Right cardiac atrium (tissue), 5 donors: ENCODE measurements at regions not wholly inside any gene's neighbourhood (a gene's known extent, or its start where the extent isn't known, plus 50 kb on each side); places are given as distances from the start of the nearest gene placed in this dataset.
A peak's percentile ranks its signal among the peaks of the same experiment; 100 is the strongest.

Experiments
- ATAC-seq, 2 donors: fragments of 200-7000 bp; cut with Tn5 transposase; one replicate each; pipeline versions ENCODE4 v1.8.0 to v1.9.1; 2020; ENCODE audit warnings: moderate library complexity in 2 of 2, mild to moderate bottlenecking in 1 of 2
- DNase-seq, 3 donors: peaks; one replicate each; pipeline ENCODE4 v3.0.0-alpha.2; 2020
- H3K27ac ChIP-seq: one replicate; pipeline ENCODE4 v1.5.1; 2013; ENCODE audit warnings: mild to moderate bottlenecking, low read length, control low read depth, moderate library complexity
- H3K27me3 ChIP-seq: one replicate; pipeline ENCODE4 v1.6.1; 2013; ENCODE audit not compliant: control insufficient read depth, insufficient read depth
- H3K4me1 ChIP-seq: one replicate; pipeline ENCODE4 v1.6.1; 2013; ENCODE audit warnings: low read length; ENCODE audit not compliant: control insufficient read depth, insufficient read depth
- H3K4me3 ChIP-seq: one replicate; pipeline ENCODE4 v1.5.1; 2013; ENCODE audit warnings: low read length, control low read depth
- H3K9me3 ChIP-seq: one replicate; pipeline ENCODE4 v1.6.1; 2013; ENCODE audit warnings: low read length; ENCODE audit not compliant: control insufficient read depth
- WGBS: extraction: QIAGEN DNeasy Blood & Tissue Kit; methylation state at CpG from one replicate; pipeline ENCODE4 v1.1.7; 2013; 5-methylcytosine and 5-hydroxymethylcytosine counted together
- intact Hi-C, 4 donors: fragments of 100-400 bp; cut with DNase I; formaldehyde crosslinking; loops; one replicate each; pipeline versions ENCODE4 v1.11.0 to v1.14.0; 2022 to 2023
- donor health status: healthy with polysubstance abuse.
- donor health status: DM: no; HTN: yes; CAD: no.
- donor health status: DM: no; HTN: no; CAD: no.
- donor health status: DM: no; HTN: yes; CAD: no; lungs with severe emphysema.
- donor health status: DM: yes; HTN: yes; CAD: no.

GRCh38 chr21:28617300-28617699, 375.4 kb downstream of the LTN1 start:
- ATAC-seq (peak; percentile 55 to 76), DNase-seq (no peak)
- Histone ChIP-seq H3K4me3 (no peak overlapping the region), H3K4me1 (peaks cover 2% of the 10 kb centered on the region), H3K9me3 (no peaks in the 10 kb centered on the region), H3K27ac (no peak overlapping the region), H3K27me3 (no peaks in the 10 kb centered on the region)
- intact Hi-C loops: no loop called here
- WGBS: 82% methylated on average over 1 of the region's 1 CpG

- H3K4me3 ChIP-seq: no peak overlapping the region
- WGBS: 45% methylated on average over 3 of the region's 3 CpGs
These were observed 377.4 kb downstream of the LTN1 start for GRCh38 chr21:28615276-28615675.

GRCh38 chr21:28614791-28615190, 377.9 kb downstream of the LTN1 start:
- no peaks in the 10 kb centered on the region for H3K27me3 ChIP-seq
- DNase-seq: no peak
- no peak overlapping the region for H3K27ac ChIP-seq
- no peak for ATAC-seq
- peaks cover 2% of the 10 kb centered on the region for H3K4me1 ChIP-seq
- no peak overlapping the region for H3K4me3 ChIP-seq
- H3K9me3 ChIP-seq: no peaks in the 10 kb centered on the region
- 62% methylated on average over 2 of the region's 2 CpGs for WGBS
- intact Hi-C loops: no loop called here

More at GRCh38 chr21:28615276-28615675, 377.4 kb downstream of the LTN1 start:
- Histone ChIP-seq H3K27ac (no peak overlapping the region), H3K4me1 (peaks cover 2% of the 10 kb centered on the region), H3K9me3 (no peaks in the 10 kb centered on the region), H3K27me3 (no peaks in the 10 kb centered on the region)
- no peak for ATAC-seq
- DNase-seq: no peak
- intact Hi-C loops: no loop called here

- no peaks in the 10 kb centered on the region for H3K9me3 ChIP-seq
- no peak overlapping the region for H3K27ac ChIP-seq
- H3K4me1 ChIP-seq: peaks cover 3% of the 10 kb centered on the region
- H3K4me3 ChIP-seq: no peak overlapping the region
- no peaks in the 10 kb centered on the region for H3K27me3 ChIP-seq
- DNase-seq: peak in 1 of 3 donors; percentile 12
- intact Hi-C loops: no loop called here
- 89% methylated on average over 5 of the region's 5 CpGs for WGBS
- ATAC-seq: no peak
These were observed 384.0 kb downstream of the LTN1 start for GRCh38 chr21:28608646-28609045.

GRCh38 chr21:28607545-28607944, 385.1 kb downstream of the LTN1 start:
- Histone ChIP-seq H3K9me3 (no peaks in the 10 kb centered on the region), H3K27me3 (no peaks in the 10 kb centered on the region), H3K27ac (no peak overlapping the region), H3K4me3 (no peak overlapping the region), H3K4me1 (peaks cover 3% of the 10 kb centered on the region)
- no peak for DNase-seq
- ATAC-seq: no peak
- intact Hi-C loops: no loop called here
- WGBS: 82% methylated on average over 4 of the region's 4 CpGs

- DNase-seq (no peak), ATAC-seq (peak in 1 of 2 donors; percentile 62)
- intact Hi-C loops: no loop called here
- Histone ChIP-seq H3K4me1 (peaks cover 3% of the 10 kb centered on the region), H3K9me3 (no peaks in the 10 kb centered on the region), H3K27me3 (no peaks in the 10 kb centered on the region), H3K27ac (no peak overlapping the region), H3K4me3 (no peak overlapping the region)
- WGBS: 63% methylated on average over 3 of the region's 3 CpGs
These were observed 387.6 kb downstream of the LTN1 start for GRCh38 chr21:28604946-28605537.

GRCh38 chr21:28602546-28602945, 390.1 kb downstream of the LTN1 start:
- H3K27me3 ChIP-seq: no peaks in the 10 kb centered on the region
- intact Hi-C loops: no loop called here
- DNase-seq: no peak
- H3K9me3 ChIP-seq: no peaks in the 10 kb centered on the region
- no peak overlapping the region for H3K27ac ChIP-seq
- peaks cover 5% of the 10 kb centered on the region for H3K4me1 ChIP-seq
- no peak overlapping the region for H3K4me3 ChIP-seq
- ATAC-seq: no peak

GRCh38 chr21:28598214-28598613, 394.5 kb downstream of the LTN1 start:
- peaks cover 2% of the 10 kb centered on the region for H3K4me1 ChIP-seq
- intact Hi-C loops: no loop called here
- H3K27me3 ChIP-seq: no peaks in the 10 kb centered on the region
- 59% methylated on average over 3 of the region's 3 CpGs for WGBS
- H3K4me3 ChIP-seq: no peak overlapping the region
- H3K27ac ChIP-seq: no peak overlapping the region
- no peak for DNase-seq
- no peak for ATAC-seq
- no peaks in the 10 kb centered on the region for H3K9me3 ChIP-seq

- Histone ChIP-seq H3K27ac (no peak overlapping the region), H3K27me3 (no peaks in the 10 kb centered on the region), H3K4me1 (no peaks in the 10 kb centered on the region), H3K4me3 (no peak overlapping the region), H3K9me3 (no peaks in the 10 kb centered on the region)
- no peak for ATAC-seq
- intact Hi-C loops: no loop called here
- DNase-seq: no peak
- 57% methylated on average over 6 of the region's 6 CpGs for WGBS
These were observed 400.3 kb downstream of the LTN1 start for GRCh38 chr21:28592205-28592865.

GRCh38 chr21:28590676-28591075, 402.0 kb downstream of the LTN1 start:
- intact Hi-C loops: no loop called here
- DNase-seq (no peak), ATAC-seq (no peak)
- Histone ChIP-seq H3K27me3 (no peaks in the 10 kb centered on the region), H3K27ac (no peak overlapping the region), H3K4me3 (no peak overlapping the region), H3K4me1 (no peaks in the 10 kb centered on the region), H3K9me3 (no peaks in the 10 kb centered on the region)
- 50% methylated on average over 3 of the region's 3 CpGs for WGBS

- H3K27ac ChIP-seq: no peak overlapping the region
- DNase-seq (no peak), ATAC-seq (no peak)
- intact Hi-C loops: no loop called here
- no peak overlapping the region for H3K4me3 ChIP-seq
- H3K9me3 ChIP-seq: no peaks in the 10 kb centered on the region
- no peaks in the 10 kb centered on the region for H3K27me3 ChIP-seq
- H3K4me1 ChIP-seq: no peaks in the 10 kb centered on the region
- WGBS: 67% methylated on average over 2 of the region's 2 CpGs
These were observed 402.7 kb downstream of the LTN1 start for GRCh38 chr21:28590026-28590425.

- intact Hi-C loops: no loop called here
- WGBS: 92% methylated on average over 1 of the region's 1 CpG
- Histone ChIP-seq H3K27me3 (no peaks in the 10 kb centered on the region), H3K4me1 (no peaks in the 10 kb centered on the region), H3K9me3 (no peaks in the 10 kb centered on the region), H3K4me3 (no peak overlapping the region), H3K27ac (no peak overlapping the region)
- DNase-seq (no peak), ATAC-seq (no peak)
These were observed 403.7 kb downstream of the LTN1 start for GRCh38 chr21:28588997-28589396.
